ENCODE measurements at regions not wholly inside any gene's neighbourhood (a gene's known extent, or its start where the extent isn't known, plus 50 kb on each side); places are given as distances from the start of the nearest gene placed in this dataset.
"Not testable (repeated sequence)": the region's sequence is repeated elsewhere in the genome, so short reads cannot be mapped to it uniquely, and the experiment has no call there.

- not testable (repeated sequence) for TF ChIP-seq HOXC10 (CRISPR knock-in tag; IDR thresholded peaks at IDR 0.05); PRDM10 (tag by site-specific recombination; IDR thresholded peaks at IDR 0.05); SP7 (tag by site-specific recombination; IDR thresholded peaks at IDR 0.05); ZNF398 (tag by site-specific recombination; IDR thresholded peaks at IDR 0.05); ZNF580 (tag by site-specific recombination; IDR thresholded peaks at IDR 0.05); ZNF223 (tag by site-specific recombination; IDR thresholded peaks at IDR 0.05)
Measured at GRCh38 chrX:117606101-117606500, 510.5 kb downstream of the KLHL13 start.

Data from HEK293 (cell line).